HG03039 (cell line): ENCODE measurements at regions not wholly inside any gene's neighbourhood (a gene's known extent, or its start where the extent isn't known, plus 50 kb on each side); places are given as distances from the start of the nearest gene placed in this dataset.

Experiments used
- ATAC-seq: cut with Tn5 transposase; IDR thresholded peaks from one replicate; pipeline ENCODE4 v1.9.1; 2021; ENCODE audit warnings: mild to moderate bottlenecking, moderate library complexity; ENCODE audit not compliant: unreplicated experiment

- no peak for ATAC-seq
Observed at GRCh38 chr2:187274146-187274545, 173.9 kb downstream of the CALCRL start.

GRCh38 chr2:187272255-187272654, 175.8 kb downstream of the CALCRL start:
- ATAC-seq: no peak

DNA sequence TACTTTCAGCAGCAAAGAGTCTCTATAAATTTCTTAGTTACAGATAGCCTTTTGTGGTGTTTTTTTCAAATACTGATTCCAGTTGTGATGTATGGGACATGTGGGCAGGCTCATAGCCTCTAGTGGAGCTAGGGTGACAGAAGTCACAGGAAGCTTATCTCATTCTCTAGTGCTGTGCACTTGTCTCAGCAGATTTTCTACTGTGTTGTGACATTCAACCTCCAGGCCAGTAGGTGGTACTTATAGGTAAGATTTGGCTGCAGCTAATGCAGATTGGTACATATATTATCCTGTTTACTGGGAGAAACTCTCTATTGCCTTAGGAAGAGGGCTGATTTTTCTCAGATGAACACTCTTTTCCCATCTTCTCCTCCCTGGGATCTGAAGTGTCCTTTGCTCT, 176.2 kb downstream of the CALCRL start:
- ATAC-seq: no peak

DNA sequence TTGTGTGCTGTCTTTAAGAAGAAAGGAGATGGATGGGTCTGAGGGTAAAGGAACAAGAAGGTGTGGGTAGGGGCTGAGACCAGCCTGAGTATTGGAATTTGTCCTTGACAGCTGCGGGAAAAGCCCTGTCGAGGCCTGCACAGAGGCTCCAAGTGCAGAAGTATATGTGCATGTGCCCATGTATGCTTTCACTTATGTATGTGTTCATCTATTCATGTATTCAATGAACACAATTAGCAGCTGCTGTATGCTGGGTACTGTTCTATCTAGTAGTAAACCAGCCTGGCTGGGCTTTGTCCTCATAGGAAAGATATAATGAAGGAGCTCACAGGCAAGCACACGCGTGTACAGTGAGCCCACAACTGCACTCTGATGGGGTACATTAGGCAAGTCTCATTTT, 181.4 kb downstream of the CALCRL start:
- ATAC-seq: no peak

GRCh38 chr2:187266147-187266546, 181.9 kb downstream of the CALCRL start:
- no peak for ATAC-seq

DNA sequence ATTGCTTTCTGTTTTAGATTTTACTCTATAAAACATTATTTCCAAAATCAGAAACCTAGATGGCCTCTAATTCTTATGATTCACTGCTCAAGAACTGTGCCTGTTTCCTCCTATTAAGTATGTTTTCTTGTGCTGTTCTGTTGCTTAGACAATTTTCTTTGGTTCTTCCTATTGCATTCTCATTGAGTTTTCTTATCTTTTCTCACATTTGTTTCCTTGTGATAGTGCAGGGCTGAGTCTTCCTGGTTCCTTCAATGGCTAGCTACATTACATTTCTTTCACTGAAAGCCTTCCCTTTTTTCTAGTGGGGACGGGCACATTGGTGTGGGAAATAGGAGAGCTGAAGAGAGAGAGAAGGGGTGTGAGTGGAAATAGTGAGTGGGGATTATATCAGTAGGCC, 183.4 kb downstream of the CALCRL start:
- ATAC-seq: no peak

- no peak for ATAC-seq
Observed at GRCh38 chr2:187263675-187264560, 184.1 kb downstream of the CALCRL start.

- ATAC-seq: no peak
Observed at GRCh38 chr2:187261705-187262104, 186.3 kb downstream of the CALCRL start.

- no peak for ATAC-seq
Observed at GRCh38 chr2:187252063-187252462, 196.0 kb downstream of the CALCRL start.

DNA sequence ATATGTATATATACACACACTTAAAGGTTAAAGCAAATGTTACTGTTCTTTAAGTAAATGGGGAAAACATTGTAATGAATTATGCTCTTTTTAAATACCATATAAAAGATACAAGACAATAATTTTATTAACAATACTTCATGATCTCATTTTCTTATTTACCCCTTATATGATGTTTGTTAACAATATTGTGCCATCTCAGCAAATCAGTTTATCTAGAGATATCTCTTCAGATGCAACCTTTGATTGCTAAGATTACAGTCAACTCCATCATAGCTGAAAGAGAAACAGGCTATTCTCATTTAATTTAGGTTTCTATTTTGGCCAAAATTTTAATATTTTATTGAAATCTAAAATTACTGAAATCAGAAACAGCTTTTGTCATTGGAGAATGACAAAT, 197.9 kb downstream of the CALCRL start:
- no peak for ATAC-seq

DNA sequence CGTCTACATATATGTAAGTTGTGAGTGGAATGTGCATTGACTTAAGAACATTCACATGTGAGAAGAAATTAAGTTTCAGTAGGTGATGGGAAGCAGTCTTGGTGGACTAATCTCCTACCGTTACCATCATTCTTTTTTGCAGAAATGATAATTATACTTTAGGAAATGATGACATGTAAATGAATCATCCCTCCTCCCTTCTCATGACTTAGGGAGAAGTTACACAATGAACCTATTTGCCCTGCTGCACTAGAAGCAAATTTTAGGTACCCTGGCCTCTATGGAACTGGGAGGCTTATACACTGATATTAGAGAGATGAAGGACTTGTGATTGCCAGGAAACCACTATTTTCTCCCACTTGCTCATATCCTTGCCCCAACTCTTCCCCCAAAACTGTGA, 214.2 kb downstream of the CALCRL start:
- no peak for ATAC-seq

GRCh38 chr2:187232749-187233148, 215.3 kb downstream of the CALCRL start:
- no peak for ATAC-seq

- ATAC-seq: no peak
Observed at GRCh38 chr2:187230088-187230487, 218.0 kb downstream of the CALCRL start.

DNA sequence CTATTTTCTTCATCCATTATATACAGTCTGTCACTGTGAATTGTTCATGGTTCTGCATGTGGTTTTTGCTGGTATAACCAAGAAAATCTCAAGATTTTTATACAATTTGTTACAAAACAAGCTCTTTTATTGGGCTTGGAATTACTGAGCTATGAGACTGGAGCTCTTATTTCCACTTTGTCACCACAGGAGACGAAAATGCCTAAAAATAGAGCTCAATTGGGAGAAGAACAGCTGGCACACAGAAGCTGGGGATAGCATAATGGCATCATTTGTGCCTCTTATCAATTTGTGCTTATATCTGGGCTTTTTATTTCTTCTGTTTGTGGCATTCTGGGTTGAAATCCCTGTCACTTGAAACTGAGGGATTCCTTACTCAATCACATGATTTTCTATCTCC, 219.1 kb downstream of the CALCRL start:
- ATAC-seq: no peak

DNA sequence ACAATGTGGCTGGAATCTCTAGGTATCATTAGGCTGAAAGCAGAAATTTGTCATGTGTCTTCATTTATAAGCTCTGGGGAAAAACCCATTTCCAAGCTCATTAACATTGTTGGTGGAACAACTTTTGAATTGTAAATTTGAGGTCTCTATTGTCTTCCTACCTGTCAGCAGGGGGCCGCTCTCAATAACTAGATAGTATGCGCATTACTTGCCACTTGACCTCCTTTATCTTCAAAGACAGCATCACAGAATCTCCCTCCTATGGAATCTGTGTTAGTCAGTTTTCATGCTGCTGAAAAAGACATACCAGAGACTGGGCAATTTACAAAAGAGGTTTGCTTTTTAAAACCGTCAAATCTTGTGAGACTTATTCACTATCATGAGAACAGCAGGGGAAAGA, 223.1 kb downstream of the CALCRL start:
- no peak for ATAC-seq

GRCh38 chr2:187220071-187220470, 228.0 kb downstream of the CALCRL start:
- ATAC-seq: no peak

DNA sequence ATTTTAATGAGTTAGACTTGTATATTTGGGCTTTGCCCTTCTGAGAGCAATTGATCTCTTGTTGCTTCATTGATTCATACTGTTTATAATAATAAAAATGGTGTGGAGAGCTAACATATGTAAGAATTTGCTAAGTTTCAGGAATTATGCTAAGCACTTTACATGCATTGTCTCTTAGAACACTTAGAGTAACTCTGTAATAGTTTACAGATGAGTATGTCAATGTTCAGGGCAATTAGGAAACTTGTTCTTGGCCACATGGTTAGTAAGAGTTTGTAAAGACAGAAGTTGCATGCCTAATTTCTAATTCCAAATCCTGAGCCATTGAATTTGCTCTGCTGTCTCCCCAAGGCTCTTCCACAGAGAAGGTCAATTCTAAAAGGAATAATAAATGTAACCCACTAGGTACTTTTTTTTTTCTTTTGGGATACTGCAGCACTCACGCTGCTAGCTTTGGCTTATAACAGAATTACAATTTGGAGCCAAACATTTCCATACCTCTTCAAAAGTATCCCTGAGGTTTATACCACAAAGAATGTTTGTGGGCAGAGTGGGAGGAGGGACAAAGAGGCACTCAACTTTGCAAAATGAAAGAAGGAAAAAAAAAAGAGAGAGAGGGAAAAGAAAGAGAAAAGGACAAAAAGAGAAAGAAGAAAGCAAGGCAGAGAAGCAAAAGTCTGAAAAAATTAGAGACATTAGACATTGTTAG, 232.4 kb downstream of the CALCRL start:
- ATAC-seq: no peak

GRCh38 chr2:187214306-187214705, 233.7 kb downstream of the CALCRL start:
- ATAC-seq: no peak

- no peak for ATAC-seq
Observed at GRCh38 chr2:187213798-187214197, 234.3 kb downstream of the CALCRL start.

GRCh38 chr2:187210726-187211125, 237.3 kb downstream of the CALCRL start:
- ATAC-seq: no peak

DNA sequence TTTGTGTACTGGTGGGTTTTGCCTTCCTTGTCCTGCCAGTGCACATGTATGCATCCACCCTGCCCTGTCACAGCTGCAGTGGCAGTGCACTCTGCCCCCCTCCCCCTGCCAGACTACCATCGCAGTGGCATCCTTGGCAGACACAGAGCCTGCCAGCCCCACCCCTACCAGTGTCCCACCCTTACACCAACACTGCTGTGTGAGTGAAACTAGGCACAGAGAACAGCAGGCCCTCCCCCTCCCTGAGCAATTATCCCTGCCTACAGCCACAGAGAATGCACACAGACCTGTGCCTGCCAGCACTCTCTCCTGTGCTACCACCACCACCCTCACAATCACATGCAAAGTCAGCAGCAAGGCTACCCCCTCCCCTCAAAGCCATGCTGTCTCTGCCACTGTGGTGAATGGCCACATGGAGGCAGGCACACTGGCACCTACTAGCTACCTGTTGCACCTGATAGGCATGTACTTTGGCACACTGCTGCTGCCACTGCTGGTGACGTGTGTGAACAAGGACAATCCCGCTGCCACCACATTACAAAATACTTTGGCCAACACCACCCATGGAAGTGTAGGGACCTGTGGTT, 239.8 kb downstream of the CALCRL start:
- no peak for ATAC-seq

- no peak for ATAC-seq
Observed at GRCh38 chr2:187207126-187207525, 240.9 kb downstream of the CALCRL start.
